ENCODE measurements at regions not wholly inside any gene's neighbourhood (a gene's known extent, or its start where the extent isn't known, plus 50 kb on each side); places are given as distances from the start of the nearest gene placed in this dataset.

- no peak for DNase-seq (ENCODE audit: low read depth in 2 of 2)
- no peak overlapping the region for H3K4me3 ChIP-seq (replicated peaks in 1 of 2; ENCODE audit: low read depth in 2 of 2, low read length in 2 of 2)
- TF ChIP-seq CTCF (IDR thresholded peaks at IDR 0.05; ENCODE audit: low read depth, low read length) = no peak
Observed at GRCh38 chr19:29413435-29413834, 112.4 kb upstream of the VSTM2B start.

GRCh38 chr19:29415507-29415906 is 110.3 kb upstream of the VSTM2B start:
- TF ChIP-seq CTCF (IDR thresholded peaks at IDR 0.05; ENCODE audit: low read depth, low read length) = no peak
- no peak for DNase-seq (ENCODE audit: low read depth in 2 of 2)
- no peak overlapping the region for H3K4me3 ChIP-seq (replicated peaks in 1 of 2; ENCODE audit: low read depth in 2 of 2, low read length in 2 of 2)

GRCh38 chr19:29417048-29417447 is 108.7 kb upstream of the VSTM2B start:
- no peak overlapping the region for H3K4me3 ChIP-seq (replicated peaks in 1 of 2; ENCODE audit: low read depth in 2 of 2, low read length in 2 of 2)
- no peak for TF ChIP-seq CTCF (IDR thresholded peaks at IDR 0.05; ENCODE audit: low read depth, low read length)
- DNase-seq (ENCODE audit: low read depth in 2 of 2) = no peak

- no peak for DNase-seq (ENCODE audit: low read depth in 2 of 2)
- no peak for TF ChIP-seq CTCF (IDR thresholded peaks at IDR 0.05; ENCODE audit: low read depth, low read length)
- H3K4me3 ChIP-seq (replicated peaks in 1 of 2; ENCODE audit: low read depth in 2 of 2, low read length in 2 of 2) = no peak overlapping the region
Observed at GRCh38 chr19:29418201-29418600, 107.6 kb upstream of the VSTM2B start.

GRCh38 chr19:29420065-29420464 is 105.7 kb upstream of the VSTM2B start:
- H3K4me3 ChIP-seq (replicated peaks in 1 of 2; ENCODE audit: low read depth in 2 of 2, low read length in 2 of 2) = no peak overlapping the region
- DNase-seq (ENCODE audit: low read depth in 2 of 2) = no peak
- TF ChIP-seq CTCF (IDR thresholded peaks at IDR 0.05; ENCODE audit: low read depth, low read length) = no peak

GRCh38 chr19:29420482-29421195 is 105.2 kb upstream of the VSTM2B start:
- TF ChIP-seq CTCF (IDR thresholded peaks at IDR 0.05; ENCODE audit: low read depth, low read length) = no peak
- DNase-seq (ENCODE audit: low read depth in 2 of 2) = no peak
- no peak overlapping the region for H3K4me3 ChIP-seq (replicated peaks in 1 of 2; ENCODE audit: low read depth in 2 of 2, low read length in 2 of 2)

GRCh38 chr19:29421196-29421545 is 104.6 kb upstream of the VSTM2B start:
- no peak overlapping the region for H3K4me3 ChIP-seq (replicated peaks in 1 of 2; ENCODE audit: low read depth in 2 of 2, low read length in 2 of 2)
- DNase-seq (ENCODE audit: low read depth in 2 of 2) = no peak
- TF ChIP-seq CTCF (IDR thresholded peaks at IDR 0.05; ENCODE audit: low read depth, low read length) = no peak

All from cardiac fibroblast (primary cell).